GM12892 (cell line): ENCODE measurements at regions not wholly inside any gene's neighbourhood (a gene's known extent, or its start where the extent isn't known, plus 50 kb on each side); places are given as distances from the start of the nearest gene placed in this dataset.

Experiments used
- DNase-seq: peaks from one replicate; pipeline ENCODE4 v3.0.0; 2011; ENCODE audit not compliant: insufficient read length
- FAIRE-seq: peaks from 2 replicates; lab custom pipeline; 2011; peaks lifted over from hg19 to GRCh38; lab: Jason Lieb, UNC
- POLR2A ChIP-seq: IDR thresholded peaks from 2 replicates; pipeline ENCODE4 v1.6.1; 2011; ENCODE audit warnings: low read depth, low read length, control low read depth
- POLR2AphosphoS5 ChIP-seq: IDR thresholded peaks from 2 replicates; pipeline ENCODE4 v1.6.1; 2011; ENCODE audit warnings: low read depth, low read length, control low read depth
- TAF1 ChIP-seq: IDR thresholded peaks from 2 replicates; pipeline ENCODE4 v1.6.1; 2011; ENCODE audit warnings: low read depth, mild to moderate bottlenecking, control low read depth, low read length, borderline replicate concordance

DNA sequence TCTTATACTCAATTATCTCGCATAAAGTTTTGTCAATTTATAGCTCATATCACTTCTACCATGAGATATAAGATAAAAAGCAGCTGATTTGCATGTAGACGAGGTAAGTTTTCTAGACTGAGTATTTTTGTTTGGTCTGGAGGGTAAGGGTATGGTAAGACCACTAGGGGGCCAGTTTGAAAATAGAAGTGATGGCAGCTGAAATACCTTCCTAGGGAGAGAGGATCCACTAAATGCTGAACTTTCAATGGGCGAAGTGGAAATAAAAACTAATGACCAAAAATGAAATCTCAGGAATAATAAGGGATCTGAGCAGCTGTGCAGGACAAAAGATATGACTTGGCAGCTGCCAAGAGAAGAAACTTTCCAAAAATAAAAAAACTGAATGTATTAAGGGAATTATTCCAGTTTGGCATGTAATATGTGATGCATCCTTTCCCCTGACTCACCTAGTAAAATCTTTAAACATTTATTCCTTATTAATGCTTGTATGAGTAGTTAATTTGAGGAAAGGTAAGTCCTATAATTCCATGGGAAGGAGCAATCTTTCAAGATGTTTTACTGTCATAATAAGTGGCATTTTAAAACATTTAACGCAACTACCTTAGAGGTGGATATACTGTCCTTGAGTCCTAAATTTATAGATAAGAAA, 754.5 kb downstream of the C12orf50 start:
- DNase-seq (no peak), FAIRE-seq (no peak)
- TF ChIP-seq TAF1, result no peak
- no peak for TF ChIP-seq POLR2A
- TF ChIP-seq POLR2AphosphoS5, result no peak

DNA sequence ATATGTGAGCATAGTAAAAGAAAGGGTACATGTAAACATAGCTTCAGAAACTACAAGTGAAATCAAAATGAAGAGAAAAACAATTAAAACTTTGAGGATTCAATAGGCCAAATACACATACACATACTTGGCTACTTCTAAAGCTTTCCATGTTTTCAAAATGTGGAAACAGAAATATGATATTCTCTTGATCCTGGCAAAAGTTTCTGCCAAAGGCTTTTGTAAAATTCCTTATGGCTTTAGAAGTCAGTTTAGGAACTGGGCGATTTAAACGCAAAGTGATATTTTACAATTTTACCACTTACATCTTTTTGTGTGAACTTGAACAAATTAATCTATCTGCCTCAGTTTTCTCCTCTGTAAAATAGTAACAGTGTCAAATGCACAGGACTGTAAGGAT, 756.4 kb downstream of the C12orf50 start:
- FAIRE-seq (no peak), DNase-seq (no peak)
- TF ChIP-seq POLR2AphosphoS5 (no peak), POLR2A (no peak), TAF1 (no peak)

DNA sequence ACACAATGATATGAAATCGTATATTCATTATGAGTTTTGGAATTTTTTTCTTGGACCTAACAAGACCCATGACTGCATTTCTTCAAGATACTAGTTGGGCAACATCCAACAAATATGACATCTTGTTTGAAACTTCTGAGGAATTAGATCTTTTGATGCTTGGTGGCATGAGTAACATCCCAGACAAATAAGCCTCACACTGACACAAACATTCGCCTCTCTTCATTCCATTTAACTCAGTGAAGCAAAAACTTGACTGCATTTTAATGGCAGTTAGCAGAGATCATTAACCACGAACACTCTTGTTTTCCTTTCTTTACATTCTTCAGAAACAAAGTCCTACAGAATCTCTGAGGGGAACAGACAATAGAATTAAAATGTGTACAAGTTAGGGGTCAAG, 758.3 kb downstream of the C12orf50 start:
- no peak for TF ChIP-seq POLR2AphosphoS5
- no peak for TF ChIP-seq TAF1
- no peak for TF ChIP-seq POLR2A
- no peak for DNase-seq
- no peak for FAIRE-seq

DNA sequence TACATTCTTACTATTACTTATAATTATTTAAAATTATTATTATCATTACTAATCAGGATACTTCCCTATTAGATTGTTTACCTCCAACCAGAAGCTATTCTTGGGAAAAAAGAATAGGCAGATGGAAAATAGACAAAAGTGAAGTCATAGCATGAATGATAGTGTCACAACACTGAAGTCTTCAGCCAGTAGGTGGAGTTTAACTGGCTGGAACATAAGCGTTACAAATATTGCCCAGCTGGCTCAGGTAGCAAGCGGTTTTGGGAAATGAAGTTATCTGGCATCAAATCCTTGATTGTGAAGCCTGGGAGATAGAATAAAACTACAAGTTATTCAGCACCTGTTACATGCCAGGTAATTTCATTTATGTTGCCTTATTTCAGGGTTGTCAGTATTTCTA, 762.9 kb downstream of the C12orf50 start:
- FAIRE-seq, result no peak
- no peak for DNase-seq
- no peak for TF ChIP-seq TAF1
- TF ChIP-seq POLR2A, result no peak
- no peak for TF ChIP-seq POLR2AphosphoS5

DNA sequence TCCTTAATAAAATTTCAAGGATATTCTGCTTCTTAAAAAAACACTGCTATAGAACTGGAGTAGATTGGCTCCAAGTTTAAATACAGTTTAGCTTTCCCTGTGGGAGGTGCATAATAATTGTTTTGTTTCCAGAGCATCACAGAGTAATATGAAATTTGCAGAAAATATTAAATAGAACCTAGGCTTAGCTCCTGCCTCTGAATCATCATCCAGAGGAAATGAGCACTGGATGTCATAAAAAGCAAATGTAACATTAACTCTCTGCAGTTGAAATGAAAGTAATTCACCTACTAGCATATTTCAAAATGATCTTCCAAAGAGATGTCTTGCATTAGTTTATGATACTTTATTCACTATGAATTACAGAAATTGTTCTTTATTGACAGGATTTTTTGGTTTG, 769.8 kb downstream of the C12orf50 start:
- FAIRE-seq (no peak), DNase-seq (no peak)
- no peak for TF ChIP-seq POLR2A
- no peak for TF ChIP-seq TAF1
- TF ChIP-seq POLR2AphosphoS5, result no peak

DNA sequence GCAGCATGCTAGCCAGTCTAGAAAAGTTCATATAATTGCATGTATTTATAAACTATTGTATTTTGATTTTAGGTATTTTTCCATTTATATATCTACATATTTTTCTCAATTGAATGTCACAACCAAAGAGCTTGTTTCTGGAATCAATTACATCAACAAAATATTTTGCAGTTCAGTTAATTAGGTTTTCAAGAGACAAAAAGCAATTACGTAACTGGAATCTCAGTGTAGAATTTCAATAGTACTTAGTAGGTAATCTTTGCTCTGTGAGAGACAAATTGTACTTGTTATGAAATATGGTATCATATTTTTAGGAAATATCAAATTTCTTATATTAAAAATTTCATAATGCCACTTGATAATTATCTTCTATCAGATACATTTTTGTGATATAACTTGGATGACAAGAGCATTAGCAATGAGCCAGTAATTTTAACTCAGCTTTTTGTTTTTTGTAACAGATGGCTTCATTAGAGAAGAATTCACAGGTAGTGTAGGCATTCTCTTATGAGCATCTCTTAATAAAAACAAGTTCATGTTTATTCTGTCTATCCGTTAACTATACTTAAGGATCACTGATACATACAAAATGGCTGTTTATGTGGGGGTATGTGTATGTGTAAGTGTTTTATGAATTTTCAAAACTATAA, 774.7 kb downstream of the C12orf50 start:
- DNase-seq (no peak), FAIRE-seq (no peak)
- no peak for TF ChIP-seq POLR2A
- TF ChIP-seq TAF1, result no peak
- TF ChIP-seq POLR2AphosphoS5, result no peak

DNA sequence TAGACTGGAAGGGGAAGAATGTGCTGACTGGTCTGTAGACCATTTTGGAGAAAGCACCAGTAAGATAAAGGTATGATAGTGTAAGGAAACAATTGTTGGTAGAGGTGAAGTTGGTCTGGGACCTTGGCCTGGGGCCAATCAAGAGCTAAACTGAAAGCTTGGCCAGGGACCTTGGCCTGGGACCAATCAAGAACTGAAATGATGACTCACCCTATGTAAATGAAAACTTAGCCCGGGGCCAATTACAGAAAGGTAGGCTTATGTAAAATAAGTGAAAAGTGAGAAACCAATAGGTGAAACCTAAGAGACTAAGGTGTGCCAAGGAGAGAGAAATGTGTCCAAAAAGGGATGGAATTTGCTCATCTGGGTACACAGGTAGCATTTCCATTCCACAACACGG, 776.0 kb downstream of the C12orf50 start:
- TF ChIP-seq TAF1, result no peak
- TF ChIP-seq POLR2A, result no peak
- DNase-seq, result no peak
- FAIRE-seq, result no peak

DNA sequence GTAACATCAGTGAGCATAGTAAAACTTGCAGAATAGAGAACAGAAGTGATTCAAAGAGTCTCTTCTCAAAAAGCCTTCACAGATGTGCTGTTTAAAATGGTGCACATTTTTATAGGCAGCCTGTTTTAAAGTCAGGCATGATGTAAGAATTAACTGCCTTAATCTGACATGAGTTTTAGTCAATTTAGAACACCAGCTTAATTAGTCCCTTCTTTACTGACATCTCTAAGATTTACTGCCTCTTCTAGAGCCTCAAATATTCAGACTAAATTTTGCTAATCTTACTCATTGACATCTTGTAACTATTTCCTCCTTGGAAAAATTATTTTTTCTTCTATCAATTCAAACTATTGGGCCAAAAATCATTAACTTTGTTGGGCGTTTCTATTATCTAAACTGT, 782.5 kb downstream of the C12orf50 start:
- DNase-seq, result no peak
- TF ChIP-seq TAF1 (no peak), POLR2A (no peak), POLR2AphosphoS5 (no peak)
- no peak for FAIRE-seq

DNA sequence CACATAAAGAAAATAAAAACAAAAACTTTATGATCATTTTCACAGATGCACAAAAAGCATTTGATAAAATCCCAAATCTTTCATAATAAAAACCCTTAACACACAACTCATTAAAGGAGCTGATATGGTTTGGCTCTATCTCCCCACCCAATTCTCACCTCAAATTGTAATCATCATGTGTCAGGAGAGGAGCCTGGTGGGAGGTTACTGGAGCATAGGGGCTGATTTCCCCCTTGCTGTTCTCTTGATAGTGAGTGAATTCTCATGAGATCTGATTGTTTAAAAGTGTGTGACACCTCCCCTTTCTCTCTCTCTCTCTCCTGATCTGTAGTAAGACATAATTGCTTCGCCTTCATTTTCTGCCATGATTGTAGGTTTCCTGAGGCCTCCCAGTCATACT, 790.7 kb downstream of the C12orf50 start:
- TF ChIP-seq POLR2AphosphoS5 (no peak), POLR2A (no peak), TAF1 (no peak)
- no peak for FAIRE-seq
- DNase-seq, result no peak

DNA sequence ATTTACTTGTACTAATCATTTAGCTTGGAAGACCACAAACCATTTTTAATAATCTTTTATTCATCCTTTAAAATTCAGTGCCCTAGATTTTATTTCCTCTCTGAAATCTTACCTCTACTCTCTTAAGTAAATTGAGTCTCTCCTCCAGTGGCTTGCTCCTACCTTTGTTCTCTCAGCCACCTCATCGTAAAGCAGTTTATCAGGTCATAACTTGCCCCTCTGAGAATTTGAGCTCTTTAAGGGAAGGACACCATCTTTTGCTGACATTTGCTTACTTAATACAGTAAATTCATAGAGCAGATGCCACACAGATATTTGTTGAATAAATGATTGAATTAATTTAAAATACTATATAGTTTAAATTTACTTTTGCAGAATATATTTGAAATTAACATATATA, 794.3 kb downstream of the C12orf50 start:
- TF ChIP-seq TAF1 (no peak), POLR2AphosphoS5 (no peak), POLR2A (no peak)
- FAIRE-seq (no peak), DNase-seq (no peak)

DNA sequence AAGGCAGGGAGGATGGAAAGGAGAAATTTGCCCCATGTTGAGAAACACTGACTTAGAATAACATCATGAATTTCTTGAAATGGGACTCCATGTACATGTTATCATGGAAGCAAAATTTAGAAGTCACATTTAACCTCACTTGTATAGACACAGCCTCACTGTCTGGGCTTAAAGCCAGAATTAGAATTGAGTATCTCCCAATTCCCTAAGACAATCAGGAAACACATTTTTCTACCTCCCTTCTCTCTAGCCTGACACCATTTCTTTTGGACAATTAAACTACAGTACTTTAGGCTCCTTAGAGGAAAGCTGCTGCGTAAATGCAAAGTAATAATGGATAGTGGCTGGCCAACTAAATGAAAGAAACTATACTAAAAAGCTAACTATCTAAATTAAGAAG, 795.5 kb downstream of the C12orf50 start:
- TF ChIP-seq POLR2AphosphoS5 (no peak), POLR2A (no peak), TAF1 (no peak)
- DNase-seq (no peak), FAIRE-seq (no peak)

DNA sequence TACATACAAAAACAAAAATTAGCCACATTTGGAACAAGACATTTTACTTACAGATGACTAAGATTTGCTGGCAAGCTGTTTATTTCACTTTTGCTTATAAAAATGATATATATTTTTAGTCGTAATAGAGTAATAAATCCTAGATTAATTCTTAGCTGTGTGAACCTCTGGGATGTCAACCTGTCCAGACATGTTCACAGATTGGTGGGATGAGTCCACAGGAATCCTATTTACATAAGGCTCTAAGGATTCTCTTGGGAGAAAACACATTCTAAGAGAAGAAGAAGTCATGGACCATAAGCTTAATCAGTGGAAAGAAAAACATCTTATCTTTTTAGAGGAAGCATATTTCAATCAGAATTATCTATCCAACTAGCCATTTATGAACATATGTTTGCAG, 797.4 kb downstream of the C12orf50 start:
- no peak for FAIRE-seq
- DNase-seq, result no peak
- TF ChIP-seq POLR2AphosphoS5 (no peak), TAF1 (no peak), POLR2A (no peak)
